Activated CD4-positive, alpha-beta T cell treated with anti-CD3 and anti-CD28 coated beads, Interleukin-2, amount 50 U/mL, for 16 hours (primary cell): ENCODE measurements at regions not wholly inside any gene's neighbourhood (a gene's known extent, or its start where the extent isn't known, plus 50 kb on each side); places are given as distances from the start of the nearest gene placed in this dataset.
A peak's percentile ranks its signal among the peaks of the same experiment; 100 is the strongest.

Source experiments
- DNase-seq: peaks from one replicate; pipeline ENCODE4 v3.0.0-alpha.2; 2020

DNA sequence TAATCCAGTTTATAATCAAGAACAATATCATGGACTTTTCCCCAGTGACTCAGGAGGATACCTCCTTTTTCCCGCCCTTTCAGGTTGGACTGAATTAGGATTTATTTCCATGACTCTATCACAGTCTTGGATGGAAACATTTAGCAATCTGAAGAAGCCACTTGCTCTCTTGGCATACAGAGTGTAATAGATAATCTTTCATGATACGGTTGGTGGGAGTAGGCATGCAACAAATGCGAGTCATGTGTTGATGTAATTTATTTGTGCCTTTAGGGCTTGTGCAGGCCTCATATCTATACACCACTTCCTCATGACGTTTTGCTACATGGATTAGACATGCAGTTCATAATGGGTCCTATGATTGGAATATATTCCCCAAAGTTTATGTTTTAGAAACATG lies 54.2 kb upstream of the MCTP2 start:
- DNase-seq, result no peak

DNA sequence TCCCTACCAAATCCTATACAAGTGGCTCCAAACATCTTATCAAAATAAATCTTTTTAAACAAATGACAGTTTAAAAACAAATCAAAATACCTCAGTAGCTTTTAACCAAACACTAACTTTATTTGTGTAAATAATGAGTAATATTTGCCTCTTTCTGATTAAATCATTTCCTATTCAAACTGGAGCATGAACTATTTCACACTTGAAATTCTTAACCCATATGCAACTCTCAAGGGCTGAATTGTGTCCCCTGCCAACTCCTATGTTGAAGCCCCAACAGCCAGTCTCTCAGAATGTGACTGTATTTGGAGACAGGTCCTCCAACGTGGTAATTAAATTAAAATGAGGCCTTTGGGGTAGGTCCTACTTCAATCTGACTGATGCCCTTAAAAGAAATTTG lies 55.9 kb upstream of the MCTP2 start:
- no peak for DNase-seq

DNA sequence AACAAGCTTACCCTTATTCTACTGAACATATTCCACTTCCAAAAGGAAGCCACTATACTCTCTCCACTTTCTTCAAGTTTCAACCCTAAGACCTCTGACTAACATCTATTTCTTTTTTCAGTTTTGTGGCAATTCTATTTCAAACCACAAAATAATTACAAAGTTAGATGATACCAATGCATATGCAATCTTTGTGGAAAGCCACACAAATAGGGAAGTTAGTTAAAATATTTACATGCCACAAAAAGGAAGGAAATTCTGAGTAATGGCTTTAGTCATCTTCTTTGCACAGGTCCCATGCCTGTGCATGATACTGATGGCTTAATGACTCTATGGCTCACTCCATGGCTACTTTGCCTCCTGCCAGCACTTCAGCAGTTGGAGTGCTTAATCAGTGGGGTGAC lies 57.0 kb upstream of the MCTP2 start:
- peak; percentile 70 for DNase-seq

DNA sequence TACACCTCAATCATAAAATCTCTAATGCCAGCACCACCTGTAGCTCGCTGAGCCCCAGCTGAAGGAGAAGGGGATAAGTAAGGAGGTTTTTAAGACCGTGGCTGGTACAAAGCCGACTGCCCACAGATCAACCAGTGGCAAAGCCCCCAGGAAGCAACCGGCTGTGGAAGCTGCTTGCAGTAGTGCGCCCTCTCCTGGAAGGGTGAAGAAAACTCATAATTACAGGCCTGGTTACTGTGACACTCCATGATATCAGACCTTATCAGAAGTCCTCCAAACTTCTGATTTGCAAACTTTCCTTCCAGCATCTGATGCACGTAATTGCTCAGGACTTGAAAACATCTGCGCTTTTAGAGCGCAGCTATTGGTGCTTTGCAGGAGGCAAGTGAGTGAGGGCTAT lies 63.1 kb upstream of the MCTP2 start:
- DNase-seq, result peak; percentile 24

DNA sequence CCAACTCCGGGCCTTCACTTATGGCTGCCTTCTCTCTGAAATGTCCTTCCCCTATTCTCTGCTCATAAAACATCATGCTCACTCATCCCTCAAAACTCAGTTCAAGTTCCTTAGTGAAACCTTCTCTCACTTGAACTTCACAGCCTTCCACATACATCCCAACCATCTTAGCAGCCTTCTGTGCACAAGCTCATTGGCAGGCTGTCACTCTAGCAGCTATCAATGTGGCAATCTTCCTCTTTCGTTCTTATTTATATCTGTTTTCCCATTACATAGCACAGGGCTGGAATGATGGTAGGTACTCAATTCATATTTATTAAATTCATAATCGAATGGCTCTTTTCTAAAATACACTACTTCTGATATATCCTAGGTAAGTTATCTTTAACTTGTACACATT lies 66.4 kb upstream of the MCTP2 start:
- DNase-seq, result no peak

DNA sequence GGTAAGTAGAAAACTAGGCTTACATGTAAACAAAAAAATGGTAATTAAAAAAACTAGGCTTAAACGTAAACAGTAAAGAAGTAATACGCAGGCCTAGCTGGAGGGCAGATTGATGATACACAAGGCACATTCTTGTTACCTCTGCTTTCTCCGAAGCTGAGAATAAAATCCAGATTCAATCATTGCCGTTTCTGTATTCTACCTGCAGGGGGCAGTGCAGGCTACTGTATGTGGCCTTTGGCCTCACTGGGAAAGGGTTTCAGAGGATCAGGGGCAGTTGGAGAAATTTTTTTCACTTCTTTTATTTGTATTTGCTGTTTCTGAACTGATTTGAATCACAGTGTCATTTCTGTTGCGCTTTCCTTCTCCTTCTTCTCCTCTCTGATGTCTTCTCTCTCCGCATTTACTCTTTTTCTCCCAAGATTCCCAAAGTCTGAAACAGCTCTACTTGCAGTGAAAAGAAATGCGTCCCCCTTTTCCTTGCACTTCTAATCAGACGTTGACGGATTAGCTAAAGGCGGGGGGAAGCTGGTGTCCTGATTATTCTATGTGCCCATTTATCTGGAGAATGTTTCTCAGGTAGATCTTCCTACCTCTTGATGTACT lies 67.1 kb upstream of the MCTP2 start:
- peak; percentile 71 for DNase-seq

DNA sequence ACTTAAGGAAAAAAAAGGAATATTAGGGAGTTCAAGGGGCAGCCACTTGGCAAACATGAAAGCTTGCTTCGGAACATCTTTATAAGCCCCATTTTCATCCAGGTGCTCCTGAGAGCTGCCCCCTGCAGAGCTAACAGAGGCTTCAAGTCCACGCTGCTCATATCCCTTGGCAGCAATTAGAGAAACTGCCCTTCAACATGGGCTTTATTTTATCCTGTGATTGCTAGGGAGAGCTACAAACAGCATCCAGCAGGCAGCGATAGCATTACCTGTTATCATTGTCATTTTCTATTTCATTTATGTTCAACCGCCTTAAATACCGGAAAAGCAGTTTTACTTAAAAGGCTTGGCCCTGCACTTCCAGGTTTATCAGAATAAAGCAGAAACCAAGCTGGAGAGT lies 68.4 kb upstream of the MCTP2 start:
- DNase-seq, result no peak

DNA sequence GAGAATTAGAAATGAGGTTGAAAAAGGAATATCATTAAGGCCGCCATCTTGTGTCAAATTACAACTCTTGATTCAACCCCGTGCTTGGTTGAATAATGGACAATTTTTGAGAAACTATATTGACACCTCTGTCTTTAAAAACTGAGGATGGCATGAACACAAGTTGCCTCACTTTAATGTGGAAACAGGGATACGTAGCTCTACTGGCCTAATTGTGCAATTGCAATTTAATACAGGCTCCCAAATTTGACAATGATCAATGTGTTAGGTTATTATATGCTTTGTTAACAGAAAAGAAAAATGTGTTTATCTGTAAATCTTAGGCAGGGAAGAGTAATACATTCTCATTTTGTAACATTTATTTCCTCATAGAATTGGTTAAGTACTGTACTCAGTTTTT lies 77.1 kb upstream of the MCTP2 start:
- no peak for DNase-seq

DNA sequence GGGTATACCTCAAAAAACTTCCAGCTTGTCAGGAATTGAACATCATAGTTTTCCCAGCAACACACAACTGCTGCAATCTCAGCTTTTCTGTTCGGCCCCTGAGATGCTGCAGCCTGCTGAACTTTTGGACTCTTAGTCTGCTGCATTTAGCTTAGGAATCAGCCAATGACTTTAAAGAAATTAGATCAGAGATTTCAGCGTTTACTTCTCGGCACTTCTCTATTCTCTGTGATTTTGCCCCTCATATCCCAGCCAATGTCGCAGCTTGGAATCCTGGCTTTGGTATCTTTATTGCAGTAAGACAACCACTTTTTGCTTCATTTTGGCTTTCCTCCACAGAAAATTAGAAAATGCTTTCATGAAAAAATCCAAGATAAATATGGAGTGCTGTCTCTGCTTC lies 86.3 kb upstream of the MCTP2 start:
- DNase-seq, result no peak

DNA sequence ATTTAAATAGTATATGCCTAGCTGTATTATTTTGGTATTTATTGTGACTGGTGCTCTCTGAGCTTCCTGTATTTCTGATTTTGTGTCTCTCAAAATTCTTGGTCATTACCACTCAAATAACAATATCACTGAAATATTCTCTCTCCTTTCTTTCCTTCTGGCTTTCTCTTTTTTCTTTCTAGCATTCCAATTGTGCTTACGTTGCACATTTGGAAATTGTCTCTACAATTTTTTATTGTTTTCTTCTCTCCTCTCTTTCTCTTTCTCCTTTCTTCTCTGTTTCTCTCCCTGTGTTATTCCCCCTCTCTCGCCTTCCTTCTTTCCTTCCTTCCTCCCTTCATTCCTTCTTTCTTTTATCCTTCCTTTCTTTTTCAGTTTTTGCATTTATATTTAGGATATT lies 89.6 kb upstream of the MCTP2 start:
- DNase-seq, result no peak

DNA sequence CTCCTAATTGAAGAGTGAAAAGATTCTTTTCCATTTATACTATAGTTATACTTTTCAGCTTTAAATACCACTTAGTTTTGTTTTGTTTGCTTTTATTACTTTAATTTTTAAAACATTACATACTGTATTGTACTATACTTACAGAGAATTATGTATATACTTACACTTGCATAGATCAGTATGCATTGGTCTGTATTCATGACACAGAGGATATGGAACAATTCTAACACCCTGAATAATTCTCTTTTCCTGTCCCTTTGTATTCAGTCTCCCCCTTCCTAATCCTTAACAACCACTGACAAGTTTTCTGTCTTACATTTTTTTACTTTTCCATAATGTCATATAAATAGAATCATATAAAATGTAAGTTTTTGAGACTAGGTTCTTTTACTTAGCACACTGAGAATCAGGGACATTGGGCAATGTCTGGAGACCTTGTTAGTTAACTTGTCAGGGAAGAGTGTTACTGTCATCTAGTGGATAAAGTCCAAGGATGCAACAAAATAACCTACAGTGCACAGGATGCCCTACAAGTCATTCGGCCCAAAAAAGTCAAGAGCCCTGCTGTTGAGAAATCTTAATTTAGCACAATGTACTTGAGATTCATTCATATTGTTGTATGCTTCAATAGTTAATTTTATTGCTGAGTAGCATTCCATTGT lies 95.7 kb upstream of the MCTP2 start:
- DNase-seq, result no peak

DNA sequence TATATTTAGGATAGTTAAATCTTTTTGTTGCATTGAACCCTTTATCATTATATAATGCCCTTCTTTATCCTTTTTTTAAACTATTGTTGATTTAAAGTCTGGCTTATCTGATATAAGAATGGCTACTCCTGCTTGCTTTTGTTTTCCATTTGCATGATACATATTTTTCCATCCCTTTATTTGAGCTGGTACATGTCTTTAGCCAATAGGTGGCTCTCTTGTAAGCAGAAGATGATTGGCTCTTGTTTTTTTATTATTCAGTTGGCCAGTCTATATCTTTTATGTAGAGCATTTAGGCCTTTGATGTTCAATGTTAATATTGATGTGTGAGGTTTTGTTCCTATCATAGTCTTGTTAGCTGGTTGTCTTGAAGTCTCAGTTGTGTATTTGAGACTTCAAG lies 99.5 kb upstream of the MCTP2 start:
- DNase-seq, result no peak

DNA sequence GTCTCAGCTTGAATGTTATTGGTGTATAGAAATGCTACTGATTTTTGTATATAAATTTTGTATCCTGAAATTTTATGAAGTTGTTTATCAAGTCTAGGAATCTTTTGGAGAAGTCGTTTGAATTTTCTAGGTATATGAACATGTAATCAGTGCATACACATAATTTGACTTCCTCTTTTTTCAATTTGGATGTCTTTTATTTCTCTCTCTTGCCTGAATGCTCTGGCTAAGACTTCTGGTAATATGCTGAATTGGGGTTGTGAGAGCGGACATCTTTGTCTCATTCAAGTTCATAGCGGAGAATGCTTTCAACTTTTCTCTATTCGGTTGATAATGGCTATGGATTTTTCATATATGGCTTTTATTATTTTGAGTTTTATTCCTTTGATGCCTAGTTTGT lies 100.9 kb upstream of the MCTP2 start:
- no peak for DNase-seq

DNA sequence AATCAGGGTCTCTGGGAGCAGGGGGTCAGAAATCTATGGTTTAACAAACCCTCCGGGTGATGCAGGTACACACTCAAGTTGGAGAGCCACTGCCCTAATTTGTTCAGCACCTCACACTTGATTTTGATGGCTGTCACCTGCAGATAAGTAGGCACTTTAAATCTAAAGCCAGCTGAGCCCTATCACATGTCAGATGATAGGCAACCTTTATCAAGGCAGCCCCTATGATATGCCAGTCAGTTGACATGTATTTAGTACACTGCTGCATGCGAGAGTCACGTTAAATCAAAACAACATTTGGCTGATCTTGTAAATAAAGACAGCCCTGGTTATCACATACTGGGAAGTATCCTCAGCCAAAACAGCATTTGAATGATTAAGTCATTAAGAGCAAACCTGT lies 104.4 kb upstream of the MCTP2 start:
- no peak for DNase-seq

DNA sequence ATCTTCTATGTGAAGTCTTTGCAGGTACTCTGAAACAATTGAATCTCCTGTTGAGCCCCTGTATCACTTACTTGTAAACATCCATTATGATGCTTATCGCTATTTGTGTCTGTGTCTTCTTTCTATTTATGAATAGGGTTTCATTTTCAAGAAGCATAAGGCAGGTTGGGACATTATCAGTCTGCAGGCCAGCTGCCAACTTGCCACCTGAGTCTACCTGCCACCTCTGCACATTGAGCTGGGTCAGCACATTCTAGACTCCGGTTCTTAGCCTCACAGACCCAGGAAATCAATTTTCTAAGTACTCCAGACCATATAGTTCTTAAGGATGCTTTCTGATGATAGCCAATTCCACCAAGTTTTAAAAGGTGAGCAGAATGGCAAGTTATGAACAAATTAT lies 105.7 kb upstream of the MCTP2 start:
- DNase-seq, result no peak

DNA sequence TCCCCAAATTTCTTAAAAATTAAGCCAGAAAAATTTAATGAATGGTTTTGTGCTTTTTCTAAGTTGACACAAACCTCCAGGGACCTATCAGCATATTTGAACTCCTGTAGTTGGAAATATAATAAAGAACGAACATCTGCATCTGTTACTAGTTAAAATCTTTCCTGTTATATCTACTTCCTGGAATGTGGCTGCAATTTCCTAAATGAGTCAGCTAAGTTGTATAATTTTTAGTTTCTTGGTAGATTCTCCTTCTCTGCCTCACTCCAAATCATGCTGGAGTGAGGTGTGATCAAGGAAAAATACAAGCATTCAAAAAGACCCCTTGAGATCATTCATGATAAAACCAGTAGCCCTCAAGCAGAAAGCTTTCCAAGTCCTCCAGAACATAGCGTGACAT lies 106.2 kb upstream of the MCTP2 start:
- DNase-seq, result no peak

DNA sequence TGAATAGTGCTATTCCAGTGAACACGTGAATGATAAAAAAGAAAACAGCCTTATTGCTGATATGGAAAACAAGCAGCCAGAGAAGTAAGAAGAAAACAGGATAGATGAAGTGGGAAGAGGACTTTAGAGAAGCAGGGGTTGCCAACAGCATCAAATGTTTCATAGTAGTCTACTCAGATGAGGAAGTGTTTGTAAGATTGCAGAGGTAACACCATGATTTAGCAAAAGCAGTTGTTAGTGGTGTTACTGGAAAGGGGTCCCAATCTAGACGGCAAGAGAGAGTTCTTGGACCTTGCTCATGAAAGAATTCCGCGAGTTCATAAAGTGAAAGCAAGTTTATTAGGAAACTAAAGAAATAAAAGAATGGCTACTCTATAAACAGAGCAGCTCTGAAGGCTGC lies 108.8 kb upstream of the MCTP2 start:
- no peak for DNase-seq

DNA sequence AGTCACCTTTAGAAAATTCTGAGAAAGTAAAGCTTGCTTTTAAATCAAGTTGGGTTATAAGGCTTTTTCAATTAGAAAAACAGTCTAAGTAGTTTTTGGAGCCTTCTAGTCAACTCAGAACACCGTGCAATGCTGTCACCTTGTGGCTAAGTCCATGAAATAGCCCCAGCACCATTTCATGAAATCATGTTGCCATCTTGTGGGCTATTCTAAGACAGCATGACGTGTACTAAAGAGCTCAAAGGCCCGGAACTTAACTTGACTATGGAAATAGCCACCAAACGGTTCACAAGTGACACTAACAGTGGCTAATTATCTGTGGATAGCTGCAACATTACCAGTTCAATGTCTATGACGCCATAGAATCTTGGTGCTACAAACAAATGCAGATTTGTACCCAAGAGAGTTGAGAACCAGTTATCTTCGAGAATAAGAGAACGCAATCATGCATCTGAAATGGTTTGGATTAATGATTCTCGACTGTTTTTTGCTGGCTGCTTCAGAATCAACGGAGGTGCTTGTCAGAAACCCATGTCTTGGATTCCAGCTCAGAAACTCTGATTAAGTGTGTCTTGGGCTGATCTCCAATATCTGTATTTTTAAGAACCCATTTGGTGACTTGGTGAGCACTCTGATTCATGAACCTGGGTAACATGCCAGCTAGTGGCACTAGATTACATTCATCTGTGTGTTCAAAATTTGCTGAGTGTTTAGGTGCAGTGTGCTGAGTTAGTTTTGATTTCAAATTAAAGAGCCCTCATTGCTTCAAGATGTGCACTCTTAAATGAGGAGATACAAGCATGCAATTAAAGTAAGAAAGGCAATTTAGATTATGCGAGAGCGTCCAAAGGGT lies 111.2 kb upstream of the MCTP2 start:
- DNase-seq, result peak; percentile 73

DNA sequence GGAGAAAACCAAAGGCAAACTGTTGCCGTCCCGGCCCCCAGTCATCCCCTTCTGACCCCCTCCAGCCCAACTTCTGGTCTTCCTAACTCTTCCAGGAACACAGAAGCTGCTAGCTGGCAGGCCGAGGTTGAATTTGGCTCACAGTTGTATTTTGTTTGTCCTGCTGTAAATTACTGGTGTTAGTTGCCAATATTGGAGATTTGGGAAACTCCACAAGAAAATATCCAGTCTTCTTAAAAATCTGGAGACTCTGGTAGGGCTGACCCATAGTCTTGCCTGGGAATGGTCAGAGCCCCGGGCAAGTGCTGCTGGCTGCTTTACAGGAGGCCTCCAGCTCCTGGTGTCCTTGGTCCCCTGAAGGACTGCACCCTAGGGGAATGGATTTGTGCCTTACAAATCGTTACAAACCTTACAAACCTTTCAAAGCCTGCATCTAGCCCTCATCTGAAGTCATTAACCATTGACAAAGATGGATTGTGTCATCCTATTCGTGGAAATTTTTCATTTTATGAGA lies 112.0 kb upstream of the MCTP2 start:
- DNase-seq, result no peak

DNA sequence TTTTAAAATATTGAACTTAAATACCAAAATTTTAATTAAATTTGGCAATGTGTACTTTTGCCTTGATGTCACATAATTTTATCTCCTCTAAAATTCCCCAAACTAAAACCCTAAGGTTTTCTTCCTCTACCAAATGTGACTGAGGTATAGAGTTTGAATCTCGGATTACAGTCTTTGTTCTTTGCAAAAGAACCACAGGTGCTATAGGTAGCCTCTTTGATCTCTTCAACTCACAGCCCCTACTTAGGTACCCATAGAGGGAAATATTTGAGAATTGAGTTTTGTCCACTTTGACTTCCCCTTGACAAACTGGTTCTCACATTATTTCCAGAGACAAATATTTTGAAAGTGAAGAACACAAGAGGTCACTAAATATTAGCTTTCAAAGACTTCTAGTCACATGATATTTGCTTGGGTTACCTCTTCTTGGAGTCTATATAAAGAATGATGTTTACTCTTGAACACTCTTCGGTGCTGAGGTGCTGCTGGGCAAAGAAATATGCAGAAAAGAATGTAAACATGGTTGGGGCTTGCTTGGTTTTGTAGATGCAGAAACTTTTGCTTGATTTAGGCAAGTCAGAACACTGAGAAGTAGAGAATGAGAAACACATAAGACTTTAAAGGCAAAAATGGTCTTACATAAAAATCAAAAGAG lies 120.8 kb upstream of the MCTP2 start:
- DNase-seq, result no peak

DNA sequence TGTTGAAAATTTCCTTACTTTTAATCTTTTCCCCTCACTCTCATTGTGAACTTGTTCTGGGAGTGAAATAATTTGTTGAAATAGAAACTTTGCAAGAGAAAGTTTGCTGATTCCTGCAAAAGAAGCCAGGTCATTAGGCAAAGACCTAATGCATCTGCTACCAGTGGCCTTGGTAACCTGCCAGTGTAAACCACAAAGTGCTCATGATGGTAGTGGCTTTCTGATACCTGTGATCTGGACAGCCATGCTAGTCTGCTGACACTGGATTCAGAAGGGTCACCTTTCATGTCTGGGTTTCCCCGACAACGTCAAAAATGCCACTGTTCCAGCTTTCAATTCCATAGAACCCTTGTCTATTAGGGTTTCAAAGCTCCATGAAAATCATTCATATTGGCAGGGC lies 123.7 kb upstream of the MCTP2 start:
- DNase-seq, result no peak

DNA sequence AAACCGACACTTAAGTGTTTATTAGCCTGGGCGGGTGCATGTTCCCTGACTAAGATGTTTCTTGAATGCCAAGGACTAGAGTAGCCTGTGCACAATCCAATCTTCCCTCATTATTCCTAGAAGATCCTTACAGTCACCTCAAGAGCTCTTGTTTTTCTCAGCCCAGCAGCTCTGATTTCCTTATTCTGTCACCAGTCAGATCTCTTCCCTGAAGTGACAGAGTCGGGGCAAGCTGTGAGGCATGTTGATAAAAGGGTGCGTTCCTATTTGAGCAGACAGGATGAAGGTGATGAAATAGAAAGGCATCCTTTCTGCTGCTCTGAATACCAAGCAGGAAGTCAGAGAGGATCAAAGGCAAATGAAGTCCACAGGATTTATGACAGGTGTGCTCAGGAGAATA lies 125.6 kb upstream of the MCTP2 start:
- no peak for DNase-seq

DNA sequence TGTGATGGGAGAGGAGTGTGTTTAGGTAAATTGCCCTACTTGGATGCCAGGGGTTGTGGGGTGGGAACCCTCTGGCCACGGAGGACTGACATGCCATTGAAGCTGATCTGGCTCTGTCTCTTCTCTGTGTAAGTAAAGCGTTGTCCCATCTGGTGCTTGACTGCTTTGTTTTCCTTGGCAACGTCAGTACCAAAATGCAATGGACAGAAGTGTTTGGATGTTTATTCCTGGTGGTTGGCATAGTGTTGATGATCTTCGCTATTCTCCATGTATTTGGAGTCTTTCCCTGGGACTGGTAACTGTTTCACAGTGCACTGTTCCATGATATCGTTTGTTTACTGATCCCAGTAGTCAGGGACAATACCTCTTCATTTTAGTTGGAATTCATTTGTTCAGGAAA lies 130.5 kb upstream of the MCTP2 start:
- DNase-seq, result no peak

DNA sequence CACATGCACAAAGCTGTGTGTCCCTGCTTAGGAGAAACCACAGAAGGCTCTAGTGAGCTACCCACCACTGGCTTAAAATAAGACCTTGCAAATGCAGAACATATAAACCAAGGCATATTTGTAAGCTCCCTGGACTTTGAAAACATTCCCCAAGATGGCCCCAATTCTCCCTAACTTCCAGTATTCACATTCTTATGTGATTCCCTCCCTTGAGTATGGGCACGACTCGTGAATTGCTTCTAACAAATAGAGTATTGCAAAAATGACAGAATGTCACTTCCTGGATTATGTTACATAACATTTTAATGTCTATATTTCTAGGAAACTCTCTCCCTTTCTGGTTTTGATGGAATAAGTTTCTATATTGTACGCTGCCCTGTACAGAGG lies 131.8 kb upstream of the MCTP2 start:
- no peak for DNase-seq
